ENCODE measurements at regions not wholly inside any gene's neighbourhood (a gene's known extent, or its start where the extent isn't known, plus 50 kb on each side); places are given as distances from the start of the nearest gene placed in this dataset.

GRCh38 chr6:144460327-144461095, 175.4 kb downstream of the UTRN start:
- TF ChIP-seq CTCF (IDR thresholded peaks at IDR 0.05) (no peak), ZFX (IDR thresholded peaks at IDR 0.05; ENCODE audit: borderline replicate concordance) (no peak)

All from 22Rv1 (cell line).